Stimulated activated CD4-positive, alpha-beta T cell treated with anti-CD3 and anti-CD28 coated beads, Interleukin-1b, Interleukin-23, amount 100 ng/mL, for 4 hours (primary cell): ENCODE measurements at regions not wholly inside any gene's neighbourhood (a gene's known extent, or its start where the extent isn't known, plus 50 kb on each side); places are given as distances from the start of the nearest gene placed in this dataset.
"Not testable (repeated sequence)": the region's sequence is repeated elsewhere in the genome, so short reads cannot be mapped to it uniquely, and the experiment has no call there.

Experiments used
- DNase-seq, 2 donors: peaks; one replicate each; pipeline ENCODE4 v3.0.0-alpha.2; 2020; ENCODE audit warnings: low read depth in 2 of 2

DNA sequence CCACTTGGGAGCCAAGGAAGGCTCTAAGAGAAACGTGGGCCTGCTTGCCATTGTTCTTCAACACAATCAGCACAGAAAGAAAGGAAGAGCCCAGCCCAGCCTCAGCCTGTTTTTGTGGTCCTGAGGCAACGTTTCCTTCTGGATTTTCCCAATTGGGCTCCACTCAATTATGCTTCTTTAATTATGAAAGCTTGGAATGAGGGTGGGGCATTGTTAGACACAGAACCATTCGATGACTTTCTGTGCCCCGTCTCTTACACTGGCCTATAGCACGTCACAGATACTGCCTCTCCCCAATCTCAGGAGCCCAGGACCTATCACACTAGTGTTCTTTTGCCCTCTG, 207.4 kb downstream of the ZFP36L2 start:
- no peak for DNase-seq

DNA sequence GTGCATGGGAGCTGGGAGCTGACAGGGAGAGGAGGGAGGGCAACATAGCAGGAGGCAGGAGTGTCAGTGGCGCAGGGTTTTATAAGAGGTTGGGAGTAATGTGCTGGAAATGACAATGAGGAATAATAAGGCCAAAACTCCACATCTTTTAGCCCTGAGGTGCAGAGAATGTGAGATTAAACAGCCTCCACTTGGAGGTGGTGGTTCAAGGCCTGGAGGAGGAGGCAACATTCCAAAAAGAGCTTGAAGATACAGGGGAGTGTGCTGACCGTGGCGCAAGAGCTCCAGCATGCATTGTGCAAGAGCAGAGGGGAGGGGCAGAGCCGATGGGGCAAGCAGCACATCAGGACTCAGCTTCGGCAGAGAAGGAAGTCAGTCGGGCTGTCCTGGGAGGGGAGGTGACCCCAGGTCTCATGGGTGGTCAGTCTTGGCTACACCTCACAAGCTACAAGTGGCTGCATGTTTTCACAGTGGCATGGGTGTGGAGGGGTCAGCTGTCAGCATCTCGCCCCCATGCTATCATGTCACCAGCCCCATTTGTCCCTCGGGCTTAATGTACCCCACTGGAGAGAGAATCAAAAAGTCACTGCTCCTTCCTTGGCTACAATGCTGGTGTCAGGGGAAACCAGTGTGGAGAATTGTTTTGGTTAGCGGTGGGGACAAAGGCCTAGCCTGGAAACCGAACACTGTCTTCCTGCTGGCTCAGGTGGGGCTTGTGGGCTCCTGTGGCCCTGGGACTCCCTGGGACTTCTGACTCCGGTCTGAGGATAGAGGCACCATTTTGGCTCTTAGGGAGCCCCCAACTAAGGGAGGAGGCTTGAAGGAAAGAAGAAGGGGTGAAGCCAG, 208.0 kb downstream of the ZFP36L2 start:
- no peak for DNase-seq

DNA sequence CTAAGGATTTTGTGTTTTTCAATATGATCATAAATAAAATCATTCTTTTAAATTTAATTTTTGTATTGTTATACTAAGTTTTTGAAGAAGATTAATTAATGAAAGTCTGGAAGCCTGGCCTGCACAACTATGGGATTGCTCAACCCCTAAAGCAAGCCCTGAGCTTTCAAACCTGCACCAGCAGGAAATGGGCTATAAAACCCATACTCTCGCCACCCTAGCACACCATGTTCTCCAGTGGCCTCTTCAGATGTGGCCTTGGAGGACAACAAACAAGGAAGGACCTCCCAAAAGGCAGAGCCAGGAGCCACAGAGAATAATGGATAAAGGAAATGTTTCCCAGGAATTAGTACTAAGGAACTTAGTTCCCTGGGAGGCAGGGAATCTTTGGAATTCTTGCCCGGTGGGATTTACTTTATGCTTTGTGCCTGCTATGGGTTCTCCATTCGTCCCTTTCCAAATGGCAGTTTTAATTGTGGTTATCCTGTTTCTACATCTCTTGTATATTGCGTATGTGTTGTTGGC, 212.5 kb downstream of the ZFP36L2 start:
- DNase-seq = no peak

DNA sequence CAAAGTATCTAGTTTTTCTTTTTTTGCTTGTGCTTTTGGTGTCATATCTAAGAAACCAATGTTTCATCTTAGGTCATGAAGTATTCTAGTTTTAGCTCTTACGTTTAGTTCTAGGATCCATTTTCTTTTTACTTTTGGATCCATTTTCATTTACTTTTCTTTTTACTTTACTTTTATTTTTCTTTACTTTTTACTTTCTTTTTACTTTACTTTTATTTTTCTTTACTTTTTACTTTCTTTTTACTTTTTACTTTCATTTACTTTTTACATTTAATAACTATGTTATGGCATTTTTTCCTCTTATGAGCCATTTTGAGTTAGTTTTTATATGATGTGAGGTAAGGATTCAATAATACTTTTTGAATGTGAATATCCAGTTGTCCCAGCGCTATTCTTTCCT, 213.4 kb downstream of the ZFP36L2 start:
- DNase-seq = no peak

DNA sequence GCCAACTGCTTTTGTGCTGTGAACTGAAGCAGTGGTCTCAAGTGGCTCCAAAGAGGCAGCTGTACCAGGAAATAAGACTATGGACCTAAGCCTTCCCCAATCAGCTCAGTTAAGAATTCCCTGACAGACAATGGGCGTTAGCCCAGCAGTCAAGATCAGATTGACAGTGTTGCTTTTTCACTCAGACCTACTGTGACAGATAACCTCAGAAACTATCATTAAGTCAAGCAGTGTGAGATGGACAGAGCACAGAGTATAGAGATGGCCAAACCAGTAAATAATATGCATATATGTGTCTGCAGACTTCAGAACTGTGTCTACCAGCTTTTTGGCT, 215.3 kb downstream of the ZFP36L2 start:
- DNase-seq = no peak

DNA sequence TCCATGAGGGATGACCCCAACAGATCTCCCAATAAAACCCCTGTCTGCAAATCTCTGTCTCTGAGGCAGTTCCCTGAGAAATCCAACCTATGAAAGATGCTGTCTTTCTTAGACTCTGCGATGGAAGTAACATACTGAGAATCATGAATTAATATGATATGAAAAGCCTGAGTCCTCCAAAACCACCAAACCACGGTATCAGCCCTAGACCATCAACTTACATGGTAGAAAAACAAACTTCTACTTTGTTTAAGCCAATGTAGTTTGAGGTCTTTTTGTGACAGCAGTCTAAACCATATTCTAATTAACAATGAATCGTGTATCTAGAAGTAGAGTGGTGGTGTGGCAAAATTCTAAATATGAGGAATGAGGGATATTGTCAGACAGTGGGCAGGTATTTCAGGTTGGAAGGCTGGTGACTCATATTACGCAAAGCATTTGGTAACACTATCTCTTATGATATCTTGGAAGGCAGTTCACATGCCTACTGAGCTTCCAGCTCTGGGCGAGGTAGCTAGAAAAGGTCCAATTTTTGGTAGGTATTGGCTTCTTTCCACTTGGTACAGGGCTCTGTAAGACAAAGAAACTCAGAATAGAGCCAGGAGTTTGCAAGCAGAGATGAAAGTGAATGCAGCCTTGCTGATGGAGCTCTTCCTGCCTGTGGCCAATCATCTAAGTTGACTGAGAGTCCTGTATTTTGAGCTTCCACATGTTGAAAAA, 215.8 kb downstream of the ZFP36L2 start:
- no peak for DNase-seq

DNA sequence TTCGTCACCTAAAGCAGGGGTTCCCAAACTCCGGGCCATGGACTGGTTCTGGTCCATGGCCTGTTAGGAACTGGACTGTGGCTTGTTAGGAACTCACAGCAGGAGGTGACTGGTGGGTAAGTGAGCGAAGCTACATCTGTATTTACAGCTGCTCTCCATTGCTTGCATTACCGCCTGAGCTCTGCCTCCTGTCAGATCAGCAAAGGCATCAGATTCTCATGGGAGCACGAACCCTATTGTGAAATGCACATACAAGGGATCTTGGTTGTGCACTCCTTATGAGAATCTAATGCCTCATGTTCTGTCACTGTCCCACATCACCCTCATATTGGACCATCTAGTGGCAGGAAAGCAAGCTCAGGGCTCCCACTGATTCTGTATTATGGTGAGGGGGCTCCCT, 217.0 kb downstream of the ZFP36L2 start:
- DNase-seq = no peak

DNA sequence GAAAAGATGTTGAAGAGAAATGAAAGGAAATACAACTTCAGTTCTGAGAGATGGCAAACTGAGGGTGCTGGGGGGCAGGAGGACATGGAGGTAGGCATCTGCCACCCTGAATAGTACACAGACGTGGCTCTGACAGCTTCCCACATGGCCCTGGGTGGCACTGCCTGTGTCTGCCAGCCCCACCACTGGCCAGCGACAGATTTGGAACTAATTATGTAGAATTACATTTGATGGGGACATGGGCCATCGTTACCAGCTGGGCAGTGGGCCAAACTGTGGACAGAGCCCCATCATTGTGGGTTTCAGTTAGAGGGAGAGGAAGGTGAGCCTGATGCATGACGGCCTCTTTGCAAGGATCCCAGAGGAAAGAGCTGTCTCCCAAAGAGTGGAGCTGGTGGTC, 216.0 kb upstream of the HAAO start:
- no peak for DNase-seq

DNA sequence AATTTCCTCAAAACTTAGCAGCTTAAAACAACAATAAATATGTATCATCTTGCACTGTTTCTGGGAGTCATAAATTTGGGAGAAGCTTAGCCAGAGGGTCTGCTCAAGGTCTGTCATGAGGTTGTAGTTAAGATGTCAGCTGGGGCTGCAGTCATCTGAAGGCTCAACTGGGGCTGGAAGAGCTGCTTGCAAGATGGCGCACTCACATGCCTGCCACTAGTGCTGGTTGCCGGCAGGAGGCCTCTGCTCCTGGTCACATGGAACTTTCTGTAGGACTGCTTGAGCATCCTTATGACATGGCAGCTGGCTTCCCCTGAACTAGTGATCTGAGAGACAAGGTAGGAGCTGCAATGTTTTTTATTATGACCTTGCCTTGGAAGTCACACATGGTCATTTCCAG, 215.5 kb upstream of the HAAO start:
- DNase-seq = no peak

DNA sequence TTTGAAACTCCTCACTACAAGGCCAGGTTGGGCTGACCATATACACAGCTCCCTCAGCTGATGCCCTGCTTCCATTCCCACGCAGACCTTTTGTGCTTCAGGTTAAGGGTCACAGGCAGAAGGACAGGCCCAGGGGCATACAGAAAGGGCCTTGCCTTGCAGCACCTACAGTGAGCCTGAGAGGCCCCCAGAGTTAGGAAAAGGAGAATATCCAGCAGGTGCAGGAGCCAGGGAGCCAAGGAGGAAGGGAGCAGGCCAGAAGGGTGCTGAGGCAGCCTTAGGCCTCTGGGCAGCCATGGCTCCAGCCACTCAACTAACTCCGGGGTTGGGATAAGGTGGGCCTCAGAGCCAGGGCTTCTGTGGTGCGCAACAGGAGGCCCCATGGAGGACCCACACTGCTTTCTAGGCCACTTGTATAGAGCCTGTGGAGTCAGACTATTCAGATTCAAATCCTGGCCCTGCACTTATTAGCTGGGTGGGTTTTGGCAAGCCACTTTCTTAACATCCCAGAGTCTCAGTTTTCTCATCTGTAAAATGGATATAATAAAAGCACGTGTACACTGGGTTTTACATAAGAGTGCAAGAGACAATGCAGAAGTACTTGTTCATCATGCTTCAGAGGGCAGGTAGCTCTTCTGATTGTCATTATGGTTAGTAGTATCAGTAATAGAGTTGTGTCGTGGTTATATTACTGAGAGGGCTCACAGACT, 214.6 kb upstream of the HAAO start:
- no peak for DNase-seq

DNA sequence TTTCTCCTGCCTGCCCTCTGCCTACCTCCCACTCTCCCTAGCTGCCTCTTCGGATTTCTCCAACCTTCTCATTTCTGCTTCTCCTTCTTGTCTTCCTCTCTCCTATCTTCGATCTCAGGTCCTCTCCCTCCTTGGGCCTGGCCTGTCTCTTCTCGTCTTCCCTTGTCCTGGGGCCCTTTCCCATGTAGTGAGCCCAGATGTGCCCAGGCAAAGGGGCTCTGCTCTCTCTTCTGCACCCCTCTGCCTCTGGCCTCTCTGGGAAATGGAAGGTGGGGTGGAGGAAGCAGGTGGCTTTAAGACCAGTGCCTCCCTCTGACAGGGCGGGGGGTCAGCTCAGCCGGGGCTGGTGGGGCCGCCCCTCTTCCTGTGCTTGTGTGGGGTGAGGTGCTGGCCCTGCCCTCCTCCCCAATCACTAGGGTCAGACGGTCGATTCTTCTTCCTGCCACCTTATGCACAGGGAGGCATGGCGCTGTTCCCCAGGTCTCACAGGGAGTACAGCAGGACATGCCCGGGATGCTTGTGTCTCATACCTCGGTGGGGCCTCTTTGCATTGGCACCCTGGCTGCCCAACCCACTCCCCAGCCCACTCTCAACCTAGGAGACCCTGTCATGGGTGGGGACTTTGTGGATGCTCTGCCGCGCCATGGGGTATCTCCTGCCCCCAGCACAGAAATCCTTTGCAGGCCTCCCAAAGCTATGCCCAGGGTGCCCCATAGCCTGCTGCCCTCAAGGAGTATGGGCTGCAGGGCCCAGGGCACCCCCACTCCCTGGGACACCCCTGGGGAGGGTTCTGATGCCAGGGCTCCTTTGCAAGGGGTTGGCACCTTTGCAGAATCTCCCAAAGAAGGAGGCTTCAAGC, 213.8 kb upstream of the HAAO start:
- no peak for DNase-seq

DNA sequence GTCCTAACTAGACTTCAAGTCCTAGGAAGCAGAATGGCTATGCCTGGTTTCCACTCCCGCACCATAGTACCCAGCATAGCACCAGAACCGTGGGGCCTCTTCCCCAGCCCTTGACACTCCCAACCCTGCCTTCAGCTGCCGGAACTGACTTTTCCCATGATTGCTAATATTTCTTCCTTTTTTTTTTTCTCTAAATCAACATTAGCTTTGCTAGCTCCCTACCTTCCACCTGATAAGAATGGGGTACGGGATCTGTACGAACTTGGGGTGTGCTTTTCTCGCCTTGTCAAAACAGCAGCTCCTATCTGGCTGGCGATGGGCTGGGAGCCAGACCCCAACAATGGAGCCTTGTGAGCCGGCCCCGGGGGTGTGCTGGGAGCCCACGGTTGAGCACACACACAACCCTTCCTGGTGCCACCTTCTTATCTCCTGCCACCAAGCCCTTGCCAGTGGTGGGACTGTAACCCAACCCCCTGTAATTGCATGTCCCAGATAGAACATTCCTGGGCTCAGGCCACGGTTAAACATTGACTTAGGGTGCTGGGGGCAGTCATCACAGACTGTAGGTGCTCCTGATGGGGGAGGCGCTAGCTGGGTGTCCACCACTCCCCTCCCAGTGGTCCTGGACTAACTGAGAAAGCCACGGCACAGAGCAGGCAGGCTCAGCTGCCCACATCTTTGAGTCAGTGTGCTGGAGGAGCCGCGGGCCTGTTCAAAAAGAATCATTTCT, 213.0 kb upstream of the HAAO start:
- DNase-seq = no peak

DNA sequence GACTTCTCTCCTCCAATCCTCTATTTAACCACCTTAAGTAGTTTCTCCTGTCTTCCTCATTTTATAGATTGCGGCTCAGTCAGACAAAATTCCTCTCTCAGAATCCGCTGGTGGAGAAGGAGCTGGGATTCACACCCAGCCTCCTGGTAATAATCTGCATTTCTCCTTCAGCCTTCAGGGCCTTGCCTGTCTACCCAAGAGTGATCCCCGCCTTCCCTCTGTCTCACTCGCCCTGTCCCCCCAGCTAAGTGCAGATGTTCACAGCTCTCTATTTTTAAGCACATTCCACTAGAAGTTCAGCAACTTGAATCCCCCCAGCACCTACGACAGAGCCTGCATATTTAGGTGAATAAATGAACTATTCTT, 212.5 kb upstream of the HAAO start:
- no peak for DNase-seq

DNA sequence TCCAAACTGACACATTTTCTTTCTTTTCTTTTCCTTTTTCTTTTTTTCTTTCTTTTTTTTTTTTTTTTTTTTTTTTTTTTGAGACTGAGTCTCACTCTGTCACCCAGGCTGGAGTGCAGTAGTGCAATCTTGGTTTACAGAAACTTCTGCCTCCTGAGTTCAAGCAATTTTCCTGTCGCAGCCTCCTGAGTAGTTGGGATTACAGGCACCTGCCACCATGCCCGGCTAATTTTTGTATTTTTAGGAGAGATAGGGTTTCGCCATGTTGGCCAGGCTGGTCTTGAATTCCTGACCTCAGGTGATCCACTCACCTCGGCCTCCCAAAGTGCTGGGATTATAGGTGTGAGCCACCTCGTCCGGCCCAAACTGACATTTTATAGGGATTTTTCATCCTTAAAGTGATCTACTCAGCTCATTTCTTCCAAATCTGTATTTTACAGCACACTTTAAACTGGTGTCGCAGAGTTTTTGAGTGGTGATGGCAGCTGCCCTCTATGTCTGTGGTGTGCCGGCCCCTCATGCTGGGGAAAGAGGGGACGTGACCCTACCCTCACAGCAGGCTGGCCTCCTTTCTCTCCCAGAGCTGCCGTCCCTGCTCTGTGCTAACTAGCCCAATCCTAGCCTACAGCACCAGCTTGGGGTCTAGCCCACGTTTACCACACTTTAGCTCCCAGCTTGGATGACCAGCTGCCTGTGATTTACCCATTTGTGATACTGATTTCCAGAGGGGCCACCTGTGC, 211.9 kb upstream of the HAAO start:
- not testable (repeated sequence) for DNase-seq

DNA sequence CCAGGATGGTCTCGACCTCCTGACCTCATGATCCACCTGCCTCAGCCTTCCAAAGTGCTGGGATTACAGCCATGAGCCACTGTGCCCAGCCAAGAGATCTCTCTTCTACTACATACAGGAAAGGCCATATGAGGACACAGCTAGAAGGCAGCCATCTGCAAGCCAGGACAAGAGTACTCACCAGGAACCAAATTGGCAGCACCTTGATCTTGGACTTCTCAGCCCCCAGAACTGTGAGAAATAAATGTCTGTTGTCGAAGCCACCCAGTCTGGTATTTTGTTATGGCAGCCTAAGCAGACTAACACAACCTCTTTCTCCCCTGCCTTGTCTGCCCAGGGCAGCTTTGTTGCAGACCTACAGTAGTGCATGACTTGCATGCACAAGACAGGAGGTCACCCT, 211.3 kb upstream of the HAAO start:
- DNase-seq = no peak

DNA sequence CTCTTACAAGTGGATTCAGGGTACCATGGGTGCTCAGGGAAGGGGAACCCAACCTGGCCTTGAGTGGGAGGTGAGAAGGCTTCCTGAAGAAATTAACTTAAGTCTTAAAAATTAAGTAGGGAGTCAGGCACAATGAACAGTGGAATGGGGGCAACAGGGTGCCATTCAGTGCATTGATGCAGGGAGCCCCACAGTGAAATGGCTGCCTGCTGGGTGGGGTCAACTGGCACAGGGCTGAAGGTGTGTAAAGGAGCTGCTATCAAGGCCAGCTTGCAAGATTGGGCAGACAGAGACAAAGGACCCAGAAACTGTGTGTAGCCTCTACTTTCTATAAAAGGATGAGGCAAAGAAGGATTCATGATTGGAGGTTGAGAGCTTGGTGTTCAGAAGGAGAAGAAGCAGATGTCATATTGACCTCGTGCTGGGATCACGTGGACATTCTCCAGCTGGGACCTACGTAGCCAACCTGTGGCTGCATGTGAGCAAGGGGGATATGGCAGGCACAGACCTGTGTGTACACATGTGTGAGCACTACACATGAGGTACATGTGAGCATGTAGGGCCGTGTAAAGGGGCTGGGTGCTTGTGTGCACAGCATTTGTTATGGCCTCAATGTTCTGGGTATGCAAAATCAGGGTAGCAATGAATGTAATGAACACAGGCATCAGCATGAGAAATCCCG, 209.5 kb upstream of the HAAO start:
- no peak for DNase-seq

DNA sequence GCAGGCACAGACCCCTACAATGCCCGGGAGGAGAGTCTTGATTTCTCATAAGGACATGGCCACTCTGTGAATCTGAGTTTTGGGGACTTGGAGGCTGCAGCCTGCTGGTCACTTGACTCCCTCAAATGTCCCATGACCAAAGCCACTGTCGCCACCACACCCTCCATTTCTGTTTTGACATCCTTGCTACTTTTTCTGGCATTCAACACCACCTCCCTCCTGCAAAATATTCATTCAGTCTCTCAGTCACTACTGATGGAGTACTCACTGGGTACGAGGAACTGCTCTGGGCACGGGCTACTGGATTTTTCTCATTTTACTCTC, 208.6 kb upstream of the HAAO start:
- DNase-seq = no peak

DNA sequence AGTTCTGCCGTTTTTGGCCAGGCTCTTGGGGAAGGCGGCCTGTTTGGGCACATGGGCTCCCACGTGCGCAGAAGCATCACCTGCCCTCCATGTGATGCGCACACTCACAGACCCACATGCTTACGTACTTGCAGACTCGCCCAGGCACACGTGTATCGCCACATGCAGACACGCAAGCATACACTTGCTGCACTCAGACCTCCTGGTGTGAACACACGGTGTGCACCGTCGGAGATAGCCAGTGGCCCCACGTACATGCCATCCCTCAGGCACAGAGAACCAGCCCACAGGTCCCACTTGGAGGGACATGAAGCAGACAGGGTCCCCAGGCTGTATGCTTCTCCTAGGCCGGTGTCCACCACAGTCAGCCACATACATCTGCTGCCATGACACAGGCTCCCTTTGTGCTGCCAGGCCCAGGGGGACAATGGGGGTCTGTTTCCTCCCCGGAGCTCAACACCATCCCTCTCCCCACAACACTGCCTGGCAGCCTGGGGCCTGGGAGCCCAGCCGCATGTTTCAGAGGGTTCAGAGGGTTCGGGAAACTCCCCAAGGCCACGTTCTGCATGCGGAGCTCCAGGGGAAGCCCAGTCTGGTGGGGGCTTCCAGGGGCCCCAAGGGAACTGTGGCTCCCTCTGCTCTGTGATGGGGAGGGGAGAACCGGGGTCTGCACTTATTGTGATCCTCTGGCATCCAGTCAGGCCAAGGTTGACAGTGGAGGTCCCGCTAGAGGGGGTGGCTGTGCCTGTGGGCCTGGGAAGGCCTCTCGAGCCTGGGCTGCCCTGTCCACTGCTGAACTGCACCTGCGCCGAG, 208.1 kb upstream of the HAAO start:
- DNase-seq = no peak

DNA sequence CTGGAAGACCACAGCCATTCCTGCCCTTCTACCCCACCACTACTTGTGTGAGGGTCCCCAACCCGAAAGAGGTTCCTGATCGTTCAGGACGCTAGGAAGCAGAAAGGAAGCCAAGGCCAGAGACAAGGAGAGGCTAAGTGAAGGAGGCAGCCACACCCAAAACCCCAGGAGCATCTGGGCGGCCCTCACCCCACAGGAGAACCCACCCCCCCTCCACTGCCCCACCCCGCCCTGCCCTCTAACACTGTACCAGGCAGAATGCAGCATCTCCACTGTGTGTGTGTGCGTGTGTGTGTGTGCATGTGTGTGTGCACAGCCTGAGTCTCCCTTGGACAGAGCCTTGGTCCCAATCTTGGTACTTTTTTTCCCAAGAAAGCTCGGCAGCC, 207.5 kb upstream of the HAAO start:
- no peak for DNase-seq
